Parathyroid adenoma (tissue), 2 donors: ENCODE measurements at regions not wholly inside any gene's neighbourhood (a gene's known extent, or its start where the extent isn't known, plus 50 kb on each side); places are given as distances from the start of the nearest gene placed in this dataset.

Experiments used
- H2AFZ ChIP-seq: fragments of 300-600 bp; sonication (generic); one replicate; pipeline ENCODE4 v1.7.0; 2017; ENCODE audit warnings: antibody characterized with exemption, mild to moderate bottlenecking
- H3K27ac ChIP-seq: fragments of 300-600 bp; sonication (generic); one replicate; pipeline ENCODE4 v1.7.0; 2017
- H3K27me3 ChIP-seq: fragments of 300-600 bp; sonication (generic); one replicate; pipeline ENCODE4 v1.7.0; 2017; ENCODE audit warnings: low read length; ENCODE audit not compliant: control insufficient read depth, insufficient read depth
- H3K36me3 ChIP-seq: fragments of 300-600 bp; sonication (generic); one replicate; pipeline ENCODE4 v1.7.0; 2017; ENCODE audit warnings: low read length; ENCODE audit not compliant: control insufficient read depth, insufficient read depth
- H3K4me1 ChIP-seq: fragments of 300-600 bp; sonication (generic); one replicate; pipeline ENCODE4 v1.7.0; 2017; ENCODE audit warnings: control low read depth
- H3K4me2 ChIP-seq: fragments of 300-600 bp; sonication (generic); one replicate; pipeline ENCODE4 v1.7.0; 2017; ENCODE audit warnings: low read length
- H3K4me3 ChIP-seq: fragments of 300-600 bp; sonication (generic); one replicate; pipeline ENCODE4 v1.7.0; 2017; ENCODE audit warnings: low read depth, low read length
- H3K79me2 ChIP-seq: fragments of 300-600 bp; sonication (generic); one replicate; pipeline ENCODE4 v1.7.0; 2017; ENCODE audit warnings: control low read depth
- H3K9ac ChIP-seq: fragments of 300-600 bp; sonication (generic); one replicate; pipeline ENCODE4 v1.7.0; 2017; ENCODE audit warnings: mild to moderate bottlenecking
- H3K9me3 ChIP-seq: fragments of 300-600 bp; sonication (generic); one replicate; pipeline ENCODE4 v1.7.0; 2017; ENCODE audit warnings: low read length; ENCODE audit not compliant: control insufficient read depth
- TF ChIP-seq, protein P1 (sequence below): fragments of 300-600 bp; sonication (generic); IDR thresholded peaks from one replicate; pipeline ENCODE4 v1.7.0; 2017; ENCODE audit warnings: antibody characterized with exemption, mild to moderate bottlenecking
- donor health status: primary hyperparathyroidism.

DNA sequence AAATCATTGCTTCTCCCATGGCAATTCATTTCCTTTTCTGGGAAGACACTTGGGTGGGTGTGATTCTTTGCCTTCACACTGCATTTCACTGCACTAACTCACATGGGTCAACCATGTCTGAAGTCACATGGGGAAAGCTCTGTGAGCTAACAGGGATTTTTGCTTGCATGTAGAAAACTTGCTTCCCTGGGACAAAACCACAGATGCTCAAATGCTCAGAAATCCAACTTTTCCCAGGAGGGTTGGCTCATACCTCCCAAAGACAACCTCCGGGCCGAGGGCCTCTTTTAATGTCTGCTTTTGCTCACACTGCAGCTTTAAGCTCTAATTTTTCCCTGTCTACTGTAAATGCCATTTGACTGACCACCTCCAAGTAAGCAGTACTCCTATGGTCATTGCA is 1695.2 kb downstream of the STIM2 start:
- Histone ChIP-seq H3K4me2 (no peak overlapping the region), H3K9me3 (no peaks in the 10 kb centered on the region), H3K27ac (no peak overlapping the region), H3K79me2 (no peaks in the 10 kb centered on the region), H3K4me3 (no peak overlapping the region), H2AFZ (no peak overlapping the region), H3K27me3 (no peaks in the 10 kb centered on the region), H3K36me3 (no peaks in the 10 kb centered on the region), H3K9ac (no peak overlapping the region), H3K4me1 (no peaks in the 10 kb centered on the region)
- TF ChIP-seq, protein P1, sequence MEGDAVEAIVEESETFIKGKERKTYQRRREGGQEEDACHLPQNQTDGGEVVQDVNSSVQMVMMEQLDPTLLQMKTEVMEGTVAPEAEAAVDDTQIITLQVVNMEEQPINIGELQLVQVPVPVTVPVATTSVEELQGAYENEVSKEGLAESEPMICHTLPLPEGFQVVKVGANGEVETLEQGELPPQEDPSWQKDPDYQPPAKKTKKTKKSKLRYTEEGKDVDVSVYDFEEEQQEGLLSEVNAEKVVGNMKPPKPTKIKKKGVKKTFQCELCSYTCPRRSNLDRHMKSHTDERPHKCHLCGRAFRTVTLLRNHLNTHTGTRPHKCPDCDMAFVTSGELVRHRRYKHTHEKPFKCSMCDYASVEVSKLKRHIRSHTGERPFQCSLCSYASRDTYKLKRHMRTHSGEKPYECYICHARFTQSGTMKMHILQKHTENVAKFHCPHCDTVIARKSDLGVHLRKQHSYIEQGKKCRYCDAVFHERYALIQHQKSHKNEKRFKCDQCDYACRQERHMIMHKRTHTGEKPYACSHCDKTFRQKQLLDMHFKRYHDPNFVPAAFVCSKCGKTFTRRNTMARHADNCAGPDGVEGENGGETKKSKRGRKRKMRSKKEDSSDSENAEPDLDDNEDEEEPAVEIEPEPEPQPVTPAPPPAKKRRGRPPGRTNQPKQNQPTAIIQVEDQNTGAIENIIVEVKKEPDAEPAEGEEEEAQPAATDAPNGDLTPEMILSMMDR: no peak

DNA sequence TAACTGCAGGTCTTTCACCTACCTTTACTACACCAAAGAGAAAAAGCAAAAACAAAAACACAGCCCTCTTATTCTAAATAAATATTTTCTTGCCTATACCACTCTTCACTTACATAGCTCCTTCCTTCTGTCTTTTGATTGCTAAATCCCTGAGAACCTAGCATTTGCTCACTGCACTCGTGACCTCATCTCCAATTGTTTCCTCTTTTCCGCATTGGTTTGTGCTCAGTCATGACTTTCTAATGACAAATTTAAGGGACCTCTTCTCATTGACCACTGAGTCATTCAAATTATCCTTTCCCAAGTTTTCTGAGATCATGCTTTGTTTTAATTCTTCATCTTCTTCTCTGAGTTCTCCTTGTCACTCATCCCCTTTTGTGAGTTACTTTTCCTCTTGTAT is 1697.1 kb downstream of the STIM2 start:
- H3K4me3 ChIP-seq: no peak overlapping the region
- H3K4me2 ChIP-seq: no peak overlapping the region
- no peaks in the 10 kb centered on the region for H3K27me3 ChIP-seq
- H3K36me3 ChIP-seq: no peaks in the 10 kb centered on the region
- TF ChIP-seq, protein P1: no peak
- no peak overlapping the region for H3K9ac ChIP-seq
- H3K79me2 ChIP-seq: no peaks in the 10 kb centered on the region
- no peaks in the 10 kb centered on the region for H3K9me3 ChIP-seq
- H3K4me1 ChIP-seq: no peaks in the 10 kb centered on the region
- no peak overlapping the region for H3K27ac ChIP-seq
- no peak overlapping the region for H2AFZ ChIP-seq

DNA sequence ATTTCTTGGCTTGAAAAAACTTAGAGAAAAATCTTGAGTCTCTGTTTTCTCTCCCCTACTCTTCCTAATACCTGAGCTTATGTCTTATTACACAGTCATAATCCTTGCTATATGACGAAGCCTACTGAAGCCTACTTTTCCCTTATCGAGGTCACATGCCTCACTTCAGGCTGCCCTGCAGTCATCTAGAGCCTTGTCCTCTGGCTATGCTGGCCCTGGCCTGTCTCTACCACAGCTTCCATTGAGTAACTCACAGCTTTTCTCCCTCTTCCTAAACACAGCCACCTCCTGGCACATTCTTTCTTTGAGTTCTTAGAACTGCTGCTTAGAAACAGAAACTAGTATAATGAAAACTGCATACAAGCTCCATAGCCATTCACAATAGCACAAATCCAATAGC is 1698.3 kb downstream of the STIM2 start:
- no peaks in the 10 kb centered on the region for H3K79me2 ChIP-seq
- H3K36me3 ChIP-seq: no peaks in the 10 kb centered on the region
- no peaks in the 10 kb centered on the region for H3K9me3 ChIP-seq
- no peak overlapping the region for H3K9ac ChIP-seq
- H3K27me3 ChIP-seq: no peaks in the 10 kb centered on the region
- TF ChIP-seq, protein P1: no peak
- no peak overlapping the region for H3K27ac ChIP-seq
- no peak overlapping the region for H2AFZ ChIP-seq
- no peaks in the 10 kb centered on the region for H3K4me1 ChIP-seq
- H3K4me3 ChIP-seq: no peak overlapping the region
- H3K4me2 ChIP-seq: no peak overlapping the region

DNA sequence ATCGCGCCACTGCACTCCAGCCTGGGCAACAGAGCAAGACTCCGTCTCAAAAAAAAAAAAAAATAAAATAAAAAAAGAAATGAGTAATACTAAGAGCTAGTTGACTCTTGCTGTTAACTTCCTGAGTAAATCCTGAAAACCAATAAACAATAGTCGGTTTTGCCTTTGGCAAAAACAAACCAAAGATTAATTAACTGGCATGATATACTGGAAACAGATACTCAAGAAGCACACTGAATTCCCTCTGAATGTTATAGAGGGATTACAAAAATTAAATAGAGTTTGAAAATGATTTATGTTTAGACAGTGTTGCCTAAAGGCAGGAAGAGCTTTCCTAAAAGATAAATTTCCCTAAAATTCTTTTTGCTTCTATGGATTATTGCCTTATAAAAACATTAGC is 1702.3 kb downstream of the STIM2 start:
- Histone ChIP-seq H3K79me2 (no peaks in the 10 kb centered on the region), H3K27me3 (no peaks in the 10 kb centered on the region), H3K9ac (no peak overlapping the region), H3K36me3 (no peaks in the 10 kb centered on the region), H2AFZ (no peak overlapping the region), H3K4me2 (no peak overlapping the region), H3K4me3 (no peak overlapping the region), H3K4me1 (no peaks in the 10 kb centered on the region), H3K27ac (no peak overlapping the region), H3K9me3 (no peaks in the 10 kb centered on the region)
- TF ChIP-seq, protein P1: no peak

DNA sequence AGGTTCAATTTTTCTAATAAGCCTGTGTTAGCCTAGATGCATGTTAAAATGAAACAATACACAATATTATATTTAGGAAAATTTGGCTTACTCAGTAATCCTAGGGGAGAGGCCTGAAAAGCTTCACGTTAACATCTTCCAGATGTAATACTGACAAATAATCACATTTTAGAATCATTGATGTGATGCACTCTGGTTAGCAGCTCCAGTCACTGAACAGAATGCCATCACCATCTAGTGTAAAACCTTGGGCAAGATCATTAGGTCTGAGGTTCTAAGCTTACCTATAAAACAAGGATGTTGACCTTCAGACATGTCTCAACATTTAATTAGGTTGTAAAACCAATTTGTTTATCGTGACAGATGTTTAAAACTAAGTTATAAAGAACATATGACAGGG is 1704.8 kb downstream of the STIM2 start:
- no peaks in the 10 kb centered on the region for H3K9me3 ChIP-seq
- H3K27me3 ChIP-seq: no peaks in the 10 kb centered on the region
- H2AFZ ChIP-seq: no peak overlapping the region
- H3K4me2 ChIP-seq: no peak overlapping the region
- no peaks in the 10 kb centered on the region for H3K4me1 ChIP-seq
- H3K9ac ChIP-seq: no peak overlapping the region
- H3K27ac ChIP-seq: no peak overlapping the region
- TF ChIP-seq, protein P1: no peak
- H3K4me3 ChIP-seq: no peak overlapping the region
- H3K36me3 ChIP-seq: no peaks in the 10 kb centered on the region
- H3K79me2 ChIP-seq: no peaks in the 10 kb centered on the region
